ENCODE measurements at regions not wholly inside any gene's neighbourhood (a gene's known extent, or its start where the extent isn't known, plus 50 kb on each side); places are given as distances from the start of the nearest gene placed in this dataset.

DNA sequence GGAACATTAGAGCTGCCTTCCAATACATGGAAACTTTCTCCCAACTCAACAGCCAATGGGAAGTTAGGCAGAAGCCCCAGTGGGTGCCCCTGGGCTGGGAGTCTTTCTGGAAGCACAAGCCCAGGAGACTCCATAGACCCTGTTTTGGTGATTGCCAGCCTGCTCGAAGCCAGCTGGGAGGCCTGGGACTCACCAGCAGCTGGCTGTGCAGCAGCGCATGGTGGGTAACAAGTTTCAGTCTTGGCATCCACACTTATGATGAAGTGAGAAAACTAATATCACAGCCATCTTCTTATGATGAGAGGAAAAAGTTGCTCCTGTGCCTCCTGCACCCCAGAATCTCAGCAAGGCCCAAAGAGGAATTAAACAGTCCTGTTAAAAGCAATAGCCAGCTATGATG lies 522.5 kb upstream of the CDH5 start:
- ATAC-seq (ENCODE audit: low read depth) (no peak), DNase-seq (ENCODE audit: low spot score) (no peak)
- Histone ChIP-seq H3K36me3 (ENCODE audit: low read depth) (no peaks in the 10 kb centered on the region), H3K27ac (ENCODE audit: poor library complexity, severe bottlenecking) (no peak overlapping the region), H3K9me3 (ENCODE audit: severe bottlenecking) (no peaks in the 10 kb centered on the region), H3K4me3 (ENCODE audit: severe bottlenecking) (no peak overlapping the region), H3K27me3 (ENCODE audit: insufficient read depth, poor library complexity, severe bottlenecking) (no peaks in the 10 kb centered on the region), H3K4me1 (ENCODE audit: insufficient read depth, poor library complexity, severe bottlenecking) (peaks cover 5% of the 10 kb centered on the region)
- TF ChIP-seq, protein P1, sequence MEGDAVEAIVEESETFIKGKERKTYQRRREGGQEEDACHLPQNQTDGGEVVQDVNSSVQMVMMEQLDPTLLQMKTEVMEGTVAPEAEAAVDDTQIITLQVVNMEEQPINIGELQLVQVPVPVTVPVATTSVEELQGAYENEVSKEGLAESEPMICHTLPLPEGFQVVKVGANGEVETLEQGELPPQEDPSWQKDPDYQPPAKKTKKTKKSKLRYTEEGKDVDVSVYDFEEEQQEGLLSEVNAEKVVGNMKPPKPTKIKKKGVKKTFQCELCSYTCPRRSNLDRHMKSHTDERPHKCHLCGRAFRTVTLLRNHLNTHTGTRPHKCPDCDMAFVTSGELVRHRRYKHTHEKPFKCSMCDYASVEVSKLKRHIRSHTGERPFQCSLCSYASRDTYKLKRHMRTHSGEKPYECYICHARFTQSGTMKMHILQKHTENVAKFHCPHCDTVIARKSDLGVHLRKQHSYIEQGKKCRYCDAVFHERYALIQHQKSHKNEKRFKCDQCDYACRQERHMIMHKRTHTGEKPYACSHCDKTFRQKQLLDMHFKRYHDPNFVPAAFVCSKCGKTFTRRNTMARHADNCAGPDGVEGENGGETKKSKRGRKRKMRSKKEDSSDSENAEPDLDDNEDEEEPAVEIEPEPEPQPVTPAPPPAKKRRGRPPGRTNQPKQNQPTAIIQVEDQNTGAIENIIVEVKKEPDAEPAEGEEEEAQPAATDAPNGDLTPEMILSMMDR (IDR thresholded peaks at IDR 0.05; ENCODE audit: poor library complexity, severe bottlenecking) = no peak

DNA sequence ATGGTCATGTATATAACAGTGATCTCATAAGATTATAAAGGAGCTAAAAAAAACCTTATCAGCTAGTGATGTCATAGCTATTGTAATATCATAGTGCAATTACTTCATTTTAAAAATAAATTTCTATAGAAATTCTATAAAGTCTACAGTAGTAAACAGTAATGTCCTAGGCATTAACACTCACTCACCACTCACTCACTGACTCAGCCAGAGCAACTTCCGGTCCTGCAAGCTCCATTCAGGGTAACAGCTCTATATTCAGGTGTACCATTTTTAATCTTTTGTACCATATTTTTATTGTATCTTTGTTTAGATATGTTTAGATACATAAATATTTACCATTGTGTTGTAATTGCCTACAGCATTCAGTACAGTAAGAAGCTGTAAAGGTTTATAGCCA lies 524.4 kb upstream of the CDH5 start:
- Histone ChIP-seq H3K36me3 (ENCODE audit: low read depth) (no peaks in the 10 kb centered on the region), H3K27ac (ENCODE audit: poor library complexity, severe bottlenecking) (no peak overlapping the region), H3K4me1 (ENCODE audit: insufficient read depth, poor library complexity, severe bottlenecking) (peaks cover 5% of the 10 kb centered on the region), H3K27me3 (ENCODE audit: insufficient read depth, poor library complexity, severe bottlenecking) (no peaks in the 10 kb centered on the region), H3K4me3 (ENCODE audit: severe bottlenecking) (no peak overlapping the region), H3K9me3 (ENCODE audit: severe bottlenecking) (no peaks in the 10 kb centered on the region)
- TF ChIP-seq, protein P1 (IDR thresholded peaks at IDR 0.05; ENCODE audit: poor library complexity, severe bottlenecking) = no peak
- ATAC-seq (ENCODE audit: low read depth) (peak; percentile 82), DNase-seq (ENCODE audit: low spot score) (no peak)

DNA sequence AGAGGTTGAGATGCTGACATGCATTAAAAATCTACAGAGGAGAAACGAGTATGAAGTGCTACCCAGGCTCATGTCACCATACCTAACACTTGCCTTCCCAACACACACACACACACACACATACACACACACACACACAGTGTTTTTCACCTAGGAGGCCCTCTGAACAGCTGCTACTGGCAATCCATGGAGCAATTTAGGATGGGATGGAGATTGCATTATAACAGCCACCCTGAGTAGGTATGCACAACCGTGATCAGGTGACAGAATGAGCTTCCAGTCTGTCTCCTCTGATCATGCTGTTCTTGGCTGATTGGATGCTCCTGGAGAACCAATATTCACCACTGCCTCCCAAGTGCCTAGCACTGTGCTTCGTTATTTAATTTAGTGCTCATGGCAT lies 528.5 kb upstream of the CDH5 start:
- H3K36me3 ChIP-seq (ENCODE audit: low read depth) = no peaks in the 10 kb centered on the region
- no peak overlapping the region for H3K27ac ChIP-seq (ENCODE audit: poor library complexity, severe bottlenecking)
- TF ChIP-seq, protein P1 (IDR thresholded peaks at IDR 0.05; ENCODE audit: poor library complexity, severe bottlenecking) = no peak
- H3K27me3 ChIP-seq (ENCODE audit: insufficient read depth, poor library complexity, severe bottlenecking) = no peaks in the 10 kb centered on the region
- ATAC-seq (ENCODE audit: low read depth) = no peak
- DNase-seq (ENCODE audit: low spot score) = no peak
- H3K4me3 ChIP-seq (ENCODE audit: severe bottlenecking) = no peak overlapping the region
- peaks cover 5% of the 10 kb centered on the region for H3K4me1 ChIP-seq (ENCODE audit: insufficient read depth, poor library complexity, severe bottlenecking)
- H3K9me3 ChIP-seq (ENCODE audit: severe bottlenecking) = no peaks in the 10 kb centered on the region

DNA sequence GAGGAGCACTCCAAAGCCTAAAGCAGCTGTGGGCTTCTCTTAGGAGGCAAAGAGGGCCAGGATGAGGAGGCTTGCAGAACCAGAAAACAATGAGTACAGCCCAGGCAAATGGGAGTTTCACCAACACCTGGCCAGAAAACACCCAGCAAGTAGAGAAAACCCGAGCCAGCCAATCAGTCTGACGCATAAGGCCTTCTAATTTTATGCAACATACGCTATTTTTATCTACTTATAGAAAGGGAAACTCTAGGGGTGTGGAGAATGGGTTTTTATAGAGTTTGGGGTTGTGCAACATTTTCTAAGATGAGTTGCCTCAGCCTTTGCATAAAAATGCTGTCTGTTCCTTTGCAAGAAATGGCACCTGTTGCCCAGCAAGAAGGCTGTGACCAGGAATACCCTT lies 529.0 kb upstream of the CDH5 start:
- Histone ChIP-seq H3K4me3 (ENCODE audit: severe bottlenecking) (no peak overlapping the region), H3K27me3 (ENCODE audit: insufficient read depth, poor library complexity, severe bottlenecking) (no peaks in the 10 kb centered on the region), H3K27ac (ENCODE audit: poor library complexity, severe bottlenecking) (no peak overlapping the region), H3K4me1 (ENCODE audit: insufficient read depth, poor library complexity, severe bottlenecking) (peaks cover 5% of the 10 kb centered on the region), H3K36me3 (ENCODE audit: low read depth) (no peaks in the 10 kb centered on the region), H3K9me3 (ENCODE audit: severe bottlenecking) (no peaks in the 10 kb centered on the region)
- TF ChIP-seq, protein P1 (IDR thresholded peaks at IDR 0.05; ENCODE audit: poor library complexity, severe bottlenecking) = no peak
- ATAC-seq (ENCODE audit: low read depth) = no peak
- DNase-seq (ENCODE audit: low spot score) = no peak

DNA sequence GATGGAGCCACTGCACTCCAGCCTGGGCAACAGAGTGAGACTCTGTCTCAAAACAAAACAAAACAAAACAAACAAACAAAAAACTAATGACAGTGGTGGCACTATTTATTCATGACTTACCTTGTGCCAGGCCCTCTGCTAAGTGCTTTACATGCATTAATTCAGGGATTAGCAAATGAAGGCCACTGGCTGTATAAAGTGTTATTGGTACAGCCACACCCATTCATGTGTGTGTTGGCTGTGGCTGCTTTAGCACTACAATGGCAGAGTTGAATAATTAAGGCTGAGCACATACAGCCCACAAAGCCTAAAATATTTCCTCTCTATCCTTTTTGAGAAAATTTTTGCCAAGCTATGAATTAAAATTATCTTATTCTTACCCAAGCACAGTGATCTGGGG lies 531.8 kb upstream of the CDH5 start:
- H3K4me1 ChIP-seq (ENCODE audit: insufficient read depth, poor library complexity, severe bottlenecking) = no peaks in the 10 kb centered on the region
- no peaks in the 10 kb centered on the region for H3K9me3 ChIP-seq (ENCODE audit: severe bottlenecking)
- H3K36me3 ChIP-seq (ENCODE audit: low read depth) = no peaks in the 10 kb centered on the region
- DNase-seq (ENCODE audit: low spot score) = no peak
- TF ChIP-seq, protein P1 (IDR thresholded peaks at IDR 0.05; ENCODE audit: poor library complexity, severe bottlenecking) = no peak
- H3K27ac ChIP-seq (ENCODE audit: poor library complexity, severe bottlenecking) = no peak overlapping the region
- no peaks in the 10 kb centered on the region for H3K27me3 ChIP-seq (ENCODE audit: insufficient read depth, poor library complexity, severe bottlenecking)
- H3K4me3 ChIP-seq (ENCODE audit: severe bottlenecking) = no peak overlapping the region
- no peak for ATAC-seq (ENCODE audit: low read depth)
